PFSK-1 (cell line): ENCODE measurements at regions not wholly inside any gene's neighbourhood (a gene's known extent, or its start where the extent isn't known, plus 50 kb on each side); places are given as distances from the start of the nearest gene placed in this dataset.

Source experiments
- FOXP2 ChIP-seq: optimal IDR thresholded peaks from 2 replicates; pipeline ENCODE3; 2011; ENCODE audit warnings: borderline replicate concordance, control low read depth, inconsistent platforms; ENCODE audit not compliant: insufficient read depth; ENCODE audit errors: extremely low read length, extremely low read depth
- POLR2AphosphoS5 ChIP-seq: IDR thresholded peaks from 2 replicates; pipeline ENCODE4 v1.6.1; 2012; ENCODE audit warnings: low read depth, mild to moderate bottlenecking, control low read depth, low read length, moderate library complexity
- REST ChIP-seq, 2 experiments: IDR thresholded peaks; 2 replicates each; pipeline versions ENCODE4 v1.6.1 to v1.8.0; 2011 to 2012; ENCODE audit warnings: low read depth in 2 of 2, low read length in 2 of 2, control low read depth in 1 of 2, inconsistent platforms in 1 of 2, mild to moderate bottlenecking in 1 of 2, moderate library complexity in 1 of 2; ENCODE audit not compliant: insufficient read depth in 1 of 2
- SIN3A ChIP-seq: IDR thresholded peaks from 2 replicates; pipeline ENCODE4 v1.6.1; 2012; ENCODE audit warnings: mild to moderate bottlenecking, low read length, moderate library complexity, borderline replicate concordance; ENCODE audit not compliant: insufficient read depth
- TAF1 ChIP-seq: IDR thresholded peaks from 2 replicates; pipeline ENCODE4 v1.6.1; 2012; ENCODE audit warnings: low read length, control low read depth, borderline replicate concordance; ENCODE audit not compliant: insufficient read depth

GRCh38 chr10:108399465-108399864 lies 1235.0 kb upstream of the SORCS1 start:
- TF ChIP-seq POLR2AphosphoS5: no peak
- no peak for TF ChIP-seq FOXP2
- TF ChIP-seq TAF1: no peak

GRCh38 chr10:108393089-108393488 lies 1228.6 kb upstream of the SORCS1 start:
- no peak for TF ChIP-seq REST (IDR thresholded peaks at IDR 0.05; ENCODE audit: insufficient read depth in 1 of 2, low read depth in 2 of 2, low read length in 2 of 2)
- no peak for TF ChIP-seq FOXP2
- no peak for TF ChIP-seq SIN3A
- TF ChIP-seq TAF1: no peak
- TF ChIP-seq POLR2AphosphoS5: no peak

- TF ChIP-seq POLR2AphosphoS5: no peak
- TF ChIP-seq REST (IDR thresholded peaks at IDR 0.05; ENCODE audit: insufficient read depth in 1 of 2, low read depth in 2 of 2, low read length in 2 of 2): no peak
- TF ChIP-seq SIN3A: no peak
- TF ChIP-seq TAF1: no peak
- no peak for TF ChIP-seq FOXP2
Observed at GRCh38 chr10:108392286-108392685, 1227.8 kb upstream of the SORCS1 start.

- no peak for TF ChIP-seq SIN3A
- no peak for TF ChIP-seq FOXP2
- no peak for TF ChIP-seq REST (IDR thresholded peaks at IDR 0.05; ENCODE audit: insufficient read depth in 1 of 2, low read depth in 2 of 2, low read length in 2 of 2)
- no peak for TF ChIP-seq POLR2AphosphoS5
- no peak for TF ChIP-seq TAF1
Observed at GRCh38 chr10:108388706-108389105, 1224.2 kb upstream of the SORCS1 start.

- TF ChIP-seq TAF1 (no peak), FOXP2 (no peak), REST (IDR thresholded peaks at IDR 0.05; ENCODE audit: insufficient read depth in 1 of 2, low read depth in 2 of 2, low read length in 2 of 2) (no peak), SIN3A (no peak), POLR2AphosphoS5 (no peak)
Observed at GRCh38 chr10:108385963-108386362, 1221.5 kb upstream of the SORCS1 start.

GRCh38 chr10:108384378-108384777 lies 1219.9 kb upstream of the SORCS1 start:
- TF ChIP-seq SIN3A (no peak), FOXP2 (no peak), TAF1 (no peak), POLR2AphosphoS5 (no peak), REST (IDR thresholded peaks at IDR 0.05; ENCODE audit: insufficient read depth in 1 of 2, low read depth in 2 of 2, low read length in 2 of 2) (no peak)
